ENCODE measurements at regions not wholly inside any gene's neighbourhood (a gene's known extent, or its start where the extent isn't known, plus 50 kb on each side); places are given as distances from the start of the nearest gene placed in this dataset.

DNA sequence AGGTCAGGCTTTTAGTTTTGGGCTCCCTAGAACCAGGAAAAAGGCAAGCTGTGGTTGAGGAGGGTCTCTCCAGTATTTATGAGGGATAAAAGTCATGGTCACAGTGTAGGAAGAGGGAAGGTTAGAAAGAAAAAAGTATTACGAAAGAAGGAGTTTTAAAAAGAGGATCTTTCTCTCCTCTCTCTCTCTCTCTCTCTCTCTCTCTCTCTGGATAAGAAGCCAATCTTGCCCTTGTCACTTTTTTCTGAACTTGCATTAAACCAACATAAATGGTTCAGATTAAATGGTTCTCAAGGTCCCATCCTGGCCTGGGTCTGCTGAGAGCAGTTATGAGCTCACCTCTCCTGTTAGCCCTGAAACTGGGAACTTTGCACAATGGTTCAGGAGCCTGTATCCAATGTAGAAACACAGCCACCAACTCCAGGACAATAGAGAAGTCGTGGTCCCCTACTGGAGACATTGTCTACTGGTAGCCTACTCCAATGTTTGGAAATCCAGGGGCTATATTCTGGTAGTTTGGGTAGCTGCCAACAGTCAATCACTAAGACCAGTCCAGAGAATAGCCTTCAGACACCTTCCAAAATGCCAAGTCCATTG, 131.9 kb downstream of the DAD1 start:
- TF ChIP-seq, protein P1, sequence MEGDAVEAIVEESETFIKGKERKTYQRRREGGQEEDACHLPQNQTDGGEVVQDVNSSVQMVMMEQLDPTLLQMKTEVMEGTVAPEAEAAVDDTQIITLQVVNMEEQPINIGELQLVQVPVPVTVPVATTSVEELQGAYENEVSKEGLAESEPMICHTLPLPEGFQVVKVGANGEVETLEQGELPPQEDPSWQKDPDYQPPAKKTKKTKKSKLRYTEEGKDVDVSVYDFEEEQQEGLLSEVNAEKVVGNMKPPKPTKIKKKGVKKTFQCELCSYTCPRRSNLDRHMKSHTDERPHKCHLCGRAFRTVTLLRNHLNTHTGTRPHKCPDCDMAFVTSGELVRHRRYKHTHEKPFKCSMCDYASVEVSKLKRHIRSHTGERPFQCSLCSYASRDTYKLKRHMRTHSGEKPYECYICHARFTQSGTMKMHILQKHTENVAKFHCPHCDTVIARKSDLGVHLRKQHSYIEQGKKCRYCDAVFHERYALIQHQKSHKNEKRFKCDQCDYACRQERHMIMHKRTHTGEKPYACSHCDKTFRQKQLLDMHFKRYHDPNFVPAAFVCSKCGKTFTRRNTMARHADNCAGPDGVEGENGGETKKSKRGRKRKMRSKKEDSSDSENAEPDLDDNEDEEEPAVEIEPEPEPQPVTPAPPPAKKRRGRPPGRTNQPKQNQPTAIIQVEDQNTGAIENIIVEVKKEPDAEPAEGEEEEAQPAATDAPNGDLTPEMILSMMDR (conservative IDR thresholded peaks at IDR 0.05; ENCODE audit: low read depth, low read length), result no peak
- TF ChIP-seq POLR2A (IDR thresholded peaks at IDR 0.05; ENCODE audit: low read depth, low read length), result no peak
- TF ChIP-seq, protein P2, sequence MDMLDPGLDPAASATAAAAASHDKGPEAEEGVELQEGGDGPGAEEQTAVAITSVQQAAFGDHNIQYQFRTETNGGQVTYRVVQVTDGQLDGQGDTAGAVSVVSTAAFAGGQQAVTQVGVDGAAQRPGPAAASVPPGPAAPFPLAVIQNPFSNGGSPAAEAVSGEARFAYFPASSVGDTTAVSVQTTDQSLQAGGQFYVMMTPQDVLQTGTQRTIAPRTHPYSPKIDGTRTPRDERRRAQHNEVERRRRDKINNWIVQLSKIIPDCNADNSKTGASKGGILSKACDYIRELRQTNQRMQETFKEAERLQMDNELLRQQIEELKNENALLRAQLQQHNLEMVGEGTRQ (IDR thresholded peaks at IDR 0.05; ENCODE audit: low read depth, low read length), result no peak
- TF ChIP-seq MAFK (IDR thresholded peaks at IDR 0.05; ENCODE audit: low read depth, low read length), result no peak
- TF ChIP-seq CHD1 (IDR thresholded peaks at IDR 0.05; ENCODE audit: low read depth, low read length), result no peak
- TF ChIP-seq RFX5 (IDR thresholded peaks at IDR 0.05; ENCODE audit: low read depth, low read length), result no peak
- TF ChIP-seq RAD21 (IDR thresholded peaks at IDR 0.05; ENCODE audit: low read length), result no peak
- TF ChIP-seq, protein P3, sequence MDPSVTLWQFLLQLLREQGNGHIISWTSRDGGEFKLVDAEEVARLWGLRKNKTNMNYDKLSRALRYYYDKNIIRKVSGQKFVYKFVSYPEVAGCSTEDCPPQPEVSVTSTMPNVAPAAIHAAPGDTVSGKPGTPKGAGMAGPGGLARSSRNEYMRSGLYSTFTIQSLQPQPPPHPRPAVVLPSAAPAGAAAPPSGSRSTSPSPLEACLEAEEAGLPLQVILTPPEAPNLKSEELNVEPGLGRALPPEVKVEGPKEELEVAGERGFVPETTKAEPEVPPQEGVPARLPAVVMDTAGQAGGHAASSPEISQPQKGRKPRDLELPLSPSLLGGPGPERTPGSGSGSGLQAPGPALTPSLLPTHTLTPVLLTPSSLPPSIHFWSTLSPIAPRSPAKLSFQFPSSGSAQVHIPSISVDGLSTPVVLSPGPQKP (IDR thresholded peaks at IDR 0.05; ENCODE audit: borderline replicate concordance, low read depth, low read length), result no peak
- no peak for TF ChIP-seq CEBPB (IDR thresholded peaks at IDR 0.05; ENCODE audit: low read depth, low read length)
- no peak for TF ChIP-seq SMC3 (IDR thresholded peaks at IDR 0.05; ENCODE audit: low read depth, low read length)
- no peak for TF ChIP-seq FOS (IDR thresholded peaks at IDR 0.05; ENCODE audit: low read depth, low read length)
- no peak for TF ChIP-seq RCOR1 (IDR thresholded peaks at IDR 0.05; ENCODE audit: insufficient replicate concordance, low read length)
- no peak for TF ChIP-seq MXI1 (IDR thresholded peaks at IDR 0.05; ENCODE audit: borderline replicate concordance, low read depth, low read length)

All from IMR-90 (cell line).